Mesothelial cell of epicardium (in vitro differentiated cells): ENCODE measurements at regions not wholly inside any gene's neighbourhood (a gene's known extent, or its start where the extent isn't known, plus 50 kb on each side); places are given as distances from the start of the nearest gene placed in this dataset.

Source experiments
- DNase-seq, 2 experiments: peaks; one replicate each; pipeline ENCODE4 v3.0.0; 2021; ENCODE audit warnings: low spot score in 2 of 2; ENCODE audit not compliant: unreplicated experiment in 2 of 2
- H3K27ac Mint-ChIP-seq: 2 replicates; pipeline ENCODE4 v1.8.0; 2021; ENCODE audit warnings: mixed read lengths
- H3K27me3 Mint-ChIP-seq: 2 replicates; pipeline ENCODE4 v1.8.0; 2021; ENCODE audit warnings: low read depth, mixed read lengths
- H3K36me3 Mint-ChIP-seq: 2 replicates; pipeline ENCODE4 v1.8.0; 2021; ENCODE audit warnings: mixed read lengths
- H3K4me1 Mint-ChIP-seq: 2 replicates; pipeline ENCODE4 v1.8.0; 2021; ENCODE audit warnings: mixed read lengths
- H3K4me3 Mint-ChIP-seq: 2 replicates; pipeline ENCODE4 v1.8.0; 2021; ENCODE audit warnings: mild to moderate bottlenecking, moderate library complexity, mixed read lengths
- H3K9me3 Mint-ChIP-seq: 2 replicates; pipeline ENCODE4 v1.8.0; 2021; ENCODE audit warnings: mixed read lengths
- TF ChIP-seq, protein P1 (sequence below): fragments of 200-600 bp; sonication (generic); IDR thresholded peaks from one replicate; pipeline ENCODE4 v1.5.0; 2021; ENCODE audit warnings: antibody characterized with exemption; ENCODE audit not compliant: unreplicated experiment

DNA sequence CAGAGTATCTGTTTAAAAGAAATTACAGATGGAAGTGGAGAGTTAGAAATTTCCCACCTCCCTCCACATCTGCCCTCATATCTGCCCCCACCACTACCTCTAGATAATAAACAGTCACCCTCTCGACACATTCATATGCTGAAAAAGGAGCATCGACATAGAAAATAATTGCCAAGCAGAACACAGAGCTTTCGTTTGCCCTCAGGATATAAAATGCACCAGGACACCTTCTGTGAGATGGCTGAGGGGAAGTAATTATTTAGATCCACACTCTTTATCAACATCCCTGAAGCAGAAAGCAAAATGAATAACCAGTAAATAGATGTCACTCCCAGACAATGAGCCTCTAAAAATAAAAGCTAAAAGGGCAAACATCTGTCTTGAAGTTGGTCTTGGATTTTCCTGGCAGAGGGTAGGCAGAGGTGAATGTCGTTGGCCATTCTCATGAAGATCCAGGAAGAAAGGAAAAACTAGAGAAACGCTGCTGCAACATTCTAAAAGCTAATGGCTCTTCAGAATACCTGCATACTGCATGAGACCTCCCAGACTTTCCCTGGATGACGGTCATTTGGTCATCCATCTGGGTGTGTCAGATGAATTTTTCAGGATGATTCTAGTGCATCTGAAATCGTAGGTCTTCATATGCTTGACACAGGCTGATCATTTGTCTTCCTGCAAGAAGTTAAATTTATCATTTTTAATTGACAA, 527.5 kb downstream of the RFC3 start:
- Mint-ChIP-seq H3K9me3 (no peaks in the 10 kb centered on the region), H3K36me3 (no peaks in the 10 kb centered on the region), H3K4me3 (no peak overlapping the region), H3K4me1 (peaks cover 32% of the 10 kb centered on the region), H3K27me3 (no peaks in the 10 kb centered on the region), H3K27ac (no peak overlapping the region)
- DNase-seq: no peak
- TF ChIP-seq, protein P1, sequence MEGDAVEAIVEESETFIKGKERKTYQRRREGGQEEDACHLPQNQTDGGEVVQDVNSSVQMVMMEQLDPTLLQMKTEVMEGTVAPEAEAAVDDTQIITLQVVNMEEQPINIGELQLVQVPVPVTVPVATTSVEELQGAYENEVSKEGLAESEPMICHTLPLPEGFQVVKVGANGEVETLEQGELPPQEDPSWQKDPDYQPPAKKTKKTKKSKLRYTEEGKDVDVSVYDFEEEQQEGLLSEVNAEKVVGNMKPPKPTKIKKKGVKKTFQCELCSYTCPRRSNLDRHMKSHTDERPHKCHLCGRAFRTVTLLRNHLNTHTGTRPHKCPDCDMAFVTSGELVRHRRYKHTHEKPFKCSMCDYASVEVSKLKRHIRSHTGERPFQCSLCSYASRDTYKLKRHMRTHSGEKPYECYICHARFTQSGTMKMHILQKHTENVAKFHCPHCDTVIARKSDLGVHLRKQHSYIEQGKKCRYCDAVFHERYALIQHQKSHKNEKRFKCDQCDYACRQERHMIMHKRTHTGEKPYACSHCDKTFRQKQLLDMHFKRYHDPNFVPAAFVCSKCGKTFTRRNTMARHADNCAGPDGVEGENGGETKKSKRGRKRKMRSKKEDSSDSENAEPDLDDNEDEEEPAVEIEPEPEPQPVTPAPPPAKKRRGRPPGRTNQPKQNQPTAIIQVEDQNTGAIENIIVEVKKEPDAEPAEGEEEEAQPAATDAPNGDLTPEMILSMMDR: no peak

DNA sequence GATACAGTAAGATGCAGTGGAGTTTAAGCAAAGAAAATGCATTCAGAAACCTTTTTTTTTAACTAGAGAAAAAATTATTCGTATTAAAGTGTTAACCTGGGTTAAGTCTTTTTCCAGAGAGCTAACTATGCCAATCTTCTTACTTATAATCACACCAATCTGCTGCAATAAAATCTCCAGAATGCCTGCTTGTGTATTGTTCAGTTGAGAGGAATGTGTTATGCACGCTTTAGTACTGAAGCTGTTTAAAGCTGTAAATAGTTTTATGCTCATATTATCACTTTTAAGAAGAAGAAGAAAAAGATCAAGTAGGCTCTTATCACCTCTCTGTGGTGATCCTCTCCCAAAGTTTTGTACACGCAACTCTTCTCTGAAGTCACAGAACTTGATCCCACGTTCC, 528.7 kb downstream of the RFC3 start:
- H3K27ac Mint-ChIP-seq: peak overlapping the region; percentile 3
- TF ChIP-seq, protein P1: no peak
- no peaks in the 10 kb centered on the region for H3K27me3 Mint-ChIP-seq

DNA sequence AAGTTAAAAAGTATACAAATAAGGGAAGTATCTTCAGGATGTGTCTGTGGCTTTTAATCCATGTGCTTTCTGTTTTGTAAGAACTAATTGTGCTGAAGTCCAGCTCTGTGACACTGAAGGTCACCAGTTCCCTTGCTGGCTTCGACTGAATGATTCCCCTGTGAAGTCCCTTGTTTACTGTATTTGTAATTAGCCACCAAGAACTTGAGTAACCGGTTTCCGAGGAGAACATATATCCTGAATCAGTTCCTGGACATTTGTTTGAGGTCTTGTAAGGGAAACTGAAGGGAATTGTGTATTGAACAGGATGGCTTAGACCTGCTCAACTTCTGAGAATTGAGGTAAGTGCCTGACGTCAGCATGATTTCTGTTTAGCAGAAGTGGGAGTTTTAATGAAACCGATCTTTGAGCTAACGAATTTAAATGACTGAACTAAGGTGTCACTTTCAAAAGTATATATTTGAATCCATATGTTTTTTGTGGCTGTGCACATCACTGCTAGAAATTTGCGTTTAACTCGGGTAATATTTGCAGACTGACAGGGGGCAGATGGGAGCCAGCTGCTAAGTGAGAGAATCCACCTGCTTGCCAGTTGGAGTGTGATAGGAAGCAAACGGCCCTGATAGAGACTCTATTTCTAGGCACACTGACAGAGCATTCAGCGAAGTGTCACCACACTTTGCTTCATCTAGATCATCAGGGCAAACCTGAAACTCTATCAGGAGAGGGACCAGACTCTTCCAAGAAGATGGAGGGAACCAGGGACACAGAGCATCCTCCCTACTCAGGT, 530.0 kb downstream of the RFC3 start:
- Mint-ChIP-seq H3K36me3 (no peaks in the 10 kb centered on the region), H3K9me3 (no peaks in the 10 kb centered on the region), H3K4me1 (peaks cover 32% of the 10 kb centered on the region), H3K4me3 (no peak overlapping the region), H3K27ac (no peak overlapping the region), H3K27me3 (no peaks in the 10 kb centered on the region)
- TF ChIP-seq, protein P1: no peak
- no peak for DNase-seq

More for the DNA sequence above, 528.7 kb downstream of the RFC3 start:
- DNase-seq: no peak
- H3K36me3 Mint-ChIP-seq: no peaks in the 10 kb centered on the region
- peaks cover 32% of the 10 kb centered on the region for H3K4me1 Mint-ChIP-seq
- no peak overlapping the region for H3K4me3 Mint-ChIP-seq
- no peaks in the 10 kb centered on the region for H3K9me3 Mint-ChIP-seq

DNA sequence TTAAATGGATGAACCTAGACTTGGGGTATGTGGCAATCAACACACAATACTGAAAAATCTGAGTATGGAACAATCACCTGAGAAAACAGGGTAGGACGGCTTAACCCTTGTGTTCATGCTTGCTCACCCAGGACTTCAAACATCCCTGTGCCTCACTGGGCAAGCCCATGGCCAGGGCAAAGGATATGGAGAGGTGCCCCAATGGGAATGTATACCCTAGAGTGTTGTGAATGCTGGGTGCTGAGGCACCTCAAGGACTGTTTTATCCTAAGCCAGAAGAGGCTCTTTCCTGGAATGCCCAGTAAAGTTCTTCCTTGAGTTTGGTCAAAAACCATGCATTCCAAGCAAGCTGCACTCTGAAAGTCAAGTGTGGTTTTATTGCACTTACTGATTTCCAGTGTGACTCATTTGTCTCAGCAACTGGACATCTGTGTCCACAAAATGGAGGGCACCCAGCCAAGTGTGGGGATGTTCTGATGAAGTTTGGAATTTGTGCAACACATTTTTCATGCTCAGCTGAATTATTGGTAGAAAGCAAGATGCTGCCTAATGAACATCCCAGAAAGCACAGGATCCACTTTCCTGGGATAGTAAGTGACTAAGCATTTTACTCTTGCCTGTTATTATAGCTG, 531.3 kb downstream of the RFC3 start:
- Mint-ChIP-seq H3K4me1 (peaks cover 31% of the 10 kb centered on the region), H3K9me3 (no peaks in the 10 kb centered on the region), H3K27me3 (no peaks in the 10 kb centered on the region), H3K27ac (no peak overlapping the region), H3K36me3 (no peaks in the 10 kb centered on the region), H3K4me3 (no peak overlapping the region)
- DNase-seq: no peak
- TF ChIP-seq, protein P1: no peak

DNA sequence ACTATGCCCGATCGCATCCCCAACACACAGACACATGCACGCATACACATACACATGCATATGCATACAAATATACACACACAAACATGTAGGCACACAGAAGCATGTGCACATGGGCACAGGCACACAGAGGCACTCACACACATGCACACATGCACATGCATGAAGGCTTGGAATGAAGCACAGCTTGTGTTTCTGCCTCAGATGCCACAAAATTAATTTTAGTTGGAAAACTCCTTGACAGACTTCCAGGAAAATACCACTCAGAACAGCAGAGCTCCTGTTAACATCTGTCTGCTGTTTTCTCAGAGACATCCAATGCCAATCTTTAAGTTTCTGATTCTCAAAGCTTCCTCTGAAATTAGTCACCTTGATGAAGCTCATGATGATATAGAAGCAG, 532.7 kb downstream of the RFC3 start:
- TF ChIP-seq, protein P1: no peak
- Mint-ChIP-seq H3K27ac (no peak overlapping the region), H3K9me3 (no peaks in the 10 kb centered on the region), H3K4me1 (peaks cover 21% of the 10 kb centered on the region), H3K27me3 (no peaks in the 10 kb centered on the region), H3K36me3 (no peaks in the 10 kb centered on the region), H3K4me3 (no peak overlapping the region)
- DNase-seq: no peak
